NCI-H526 (cell line): ENCODE measurements at regions not wholly inside any gene's neighbourhood (a gene's known extent, or its start where the extent isn't known, plus 50 kb on each side); places are given as distances from the start of the nearest gene placed in this dataset.

Experiments
- DNase-seq, 2 experiments: peaks; one replicate each; lab custom pipeline; 2025; lab: John Stamatoyannopoulos, UW

- DNase-seq = peak in 1 of 2 experiments; percentile 52
These were observed 791.6 kb upstream of the ARRDC4 start for GRCh38 chr15:97168704-97169475.

- no peak for DNase-seq
These were observed 788.9 kb upstream of the ARRDC4 start for GRCh38 chr15:97171556-97171955.

DNA sequence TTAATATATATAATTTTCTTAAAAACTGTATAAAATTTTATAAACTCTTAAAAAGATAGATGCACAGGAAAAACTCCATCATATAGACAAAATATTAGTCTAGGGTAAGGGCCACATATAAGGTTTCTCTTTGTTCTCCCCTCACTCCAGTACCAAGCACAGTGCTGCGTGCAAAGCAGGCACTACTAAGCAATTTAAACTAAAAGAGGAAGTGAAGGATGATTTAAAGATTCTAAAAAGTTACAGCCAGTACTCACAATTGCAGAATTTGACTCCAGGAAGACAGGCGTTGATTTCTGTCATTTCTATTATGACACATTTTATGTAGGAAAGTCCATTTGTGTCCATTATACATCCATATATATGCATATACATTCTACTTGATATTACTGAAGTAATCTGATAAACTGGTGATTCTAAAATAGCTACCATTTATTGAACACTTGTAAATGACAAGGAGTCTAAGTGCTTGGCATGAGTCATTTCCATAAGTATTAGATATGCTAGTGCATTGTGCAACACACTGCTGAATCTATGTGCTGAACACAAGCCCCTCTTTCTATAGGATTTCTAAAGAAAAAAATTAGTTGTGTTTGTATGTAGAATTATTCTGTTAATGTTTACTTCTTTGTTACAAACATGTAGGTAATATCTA lies 785.5 kb upstream of the ARRDC4 start:
- no peak for DNase-seq

GRCh38 chr15:97177151-97177577 lies 783.3 kb upstream of the ARRDC4 start:
- DNase-seq = no peak

GRCh38 chr15:97182581-97182980 lies 777.9 kb upstream of the ARRDC4 start:
- no peak for DNase-seq

DNA sequence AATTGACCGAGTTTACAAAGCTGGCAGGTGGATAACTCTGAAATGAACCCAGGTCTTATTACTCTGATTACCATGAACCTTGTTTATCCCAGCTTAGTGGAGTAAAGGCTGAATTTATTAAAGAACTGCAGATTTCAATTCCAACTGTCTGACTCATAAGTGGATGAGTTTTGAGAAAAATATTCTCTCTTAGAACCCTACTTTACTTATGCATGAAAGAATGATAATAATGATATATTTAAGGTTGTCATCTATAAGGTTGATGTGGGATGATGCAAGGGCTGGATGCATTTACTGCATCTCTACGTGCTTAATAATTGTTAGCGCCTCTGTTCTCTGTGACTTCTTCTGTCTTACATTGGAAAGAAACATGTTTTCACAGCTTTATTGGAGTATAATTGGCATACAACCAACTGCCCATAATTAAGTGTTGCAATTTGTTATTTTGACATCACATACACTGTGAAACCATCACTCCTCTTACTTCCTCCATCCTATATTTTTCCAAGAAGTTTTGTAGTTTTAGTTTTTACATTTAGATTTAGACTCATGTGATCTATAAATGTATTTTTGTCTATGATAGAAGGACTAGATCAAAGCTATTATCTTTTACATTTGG lies 771.2 kb upstream of the ARRDC4 start:
- no peak for DNase-seq

- no peak for DNase-seq
These were observed 765.8 kb upstream of the ARRDC4 start for GRCh38 chr15:97194750-97195149.

DNA sequence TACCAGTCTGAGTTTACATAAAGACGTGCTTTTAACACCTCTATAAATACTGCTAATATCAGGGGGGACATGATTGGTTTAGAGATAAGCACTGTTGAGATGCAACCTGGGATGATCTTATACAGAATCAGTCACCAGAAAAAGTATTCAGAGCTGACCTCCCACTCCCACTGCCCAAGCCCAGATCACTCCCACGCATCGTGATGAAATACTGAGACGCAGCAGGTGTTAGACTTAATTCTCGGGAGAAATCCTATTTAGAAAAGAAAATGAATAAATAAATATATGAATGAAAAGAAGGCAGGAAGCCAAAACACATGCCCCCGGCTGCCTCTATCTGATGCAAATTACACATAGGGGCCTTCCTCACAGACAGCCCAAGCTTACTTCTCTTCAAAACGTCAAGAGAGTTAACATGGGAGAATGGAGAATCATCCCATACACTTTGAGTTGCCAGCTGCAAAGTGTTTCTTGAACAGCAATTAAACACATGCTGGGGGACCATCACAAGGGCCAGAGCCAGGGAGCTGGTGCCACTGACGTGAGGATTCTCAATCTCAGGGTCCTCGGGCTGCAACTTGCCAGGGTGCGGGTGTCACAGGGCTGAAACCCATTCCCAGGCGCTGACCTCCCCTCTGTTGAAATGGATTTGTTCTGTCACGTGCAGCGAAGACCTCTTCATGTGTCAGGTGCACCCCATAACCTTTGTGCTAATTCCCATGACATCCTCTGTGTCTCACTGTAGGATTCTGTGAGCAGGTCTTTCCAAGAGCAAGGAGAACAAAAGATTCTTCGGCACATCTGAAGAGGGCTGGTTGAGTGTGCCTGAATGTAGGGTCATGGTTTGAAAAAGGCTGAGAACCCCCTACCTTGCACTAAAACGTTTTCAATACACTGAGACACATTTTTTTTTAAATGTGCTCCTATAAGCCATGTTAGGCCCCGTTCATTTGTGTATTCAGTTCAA lies 764.2 kb upstream of the ARRDC4 start:
- DNase-seq = no peak

DNA sequence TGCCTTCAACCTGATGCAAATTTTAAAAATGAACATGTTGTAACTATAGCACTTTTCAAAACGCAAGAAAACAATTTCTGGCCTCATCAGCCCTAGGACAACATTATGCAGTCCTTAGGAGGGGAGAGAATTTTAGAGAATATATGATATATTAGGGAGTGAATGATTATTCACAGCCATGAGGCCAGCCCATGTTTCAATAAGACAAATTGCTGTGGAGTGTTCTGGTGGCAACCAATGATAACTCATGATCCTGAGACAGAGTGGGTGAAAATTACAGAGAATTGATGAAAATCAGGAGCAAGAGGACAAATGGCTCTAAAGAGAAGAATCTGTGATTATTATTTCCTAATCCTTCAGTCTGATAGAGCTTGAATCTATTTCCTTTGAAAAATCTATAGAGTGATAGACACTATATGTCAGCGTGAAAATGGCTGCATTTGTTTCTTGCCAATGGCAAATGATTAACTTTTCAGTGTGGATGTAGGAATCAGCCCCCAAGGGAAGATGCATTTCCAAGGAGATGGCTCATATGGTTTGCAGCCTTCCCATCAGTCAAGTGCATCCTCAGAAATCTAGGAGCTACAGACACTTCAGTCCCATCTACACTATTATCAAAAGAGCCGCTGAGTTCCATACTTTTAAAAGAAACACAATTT lies 761.0 kb upstream of the ARRDC4 start:
- no peak for DNase-seq

- no peak for DNase-seq
These were observed 760.3 kb upstream of the ARRDC4 start for GRCh38 chr15:97200161-97200560.

GRCh38 chr15:97210277-97210676 lies 750.2 kb upstream of the ARRDC4 start:
- no peak for DNase-seq

GRCh38 chr15:97215629-97216028 lies 744.9 kb upstream of the ARRDC4 start:
- no peak for DNase-seq

DNA sequence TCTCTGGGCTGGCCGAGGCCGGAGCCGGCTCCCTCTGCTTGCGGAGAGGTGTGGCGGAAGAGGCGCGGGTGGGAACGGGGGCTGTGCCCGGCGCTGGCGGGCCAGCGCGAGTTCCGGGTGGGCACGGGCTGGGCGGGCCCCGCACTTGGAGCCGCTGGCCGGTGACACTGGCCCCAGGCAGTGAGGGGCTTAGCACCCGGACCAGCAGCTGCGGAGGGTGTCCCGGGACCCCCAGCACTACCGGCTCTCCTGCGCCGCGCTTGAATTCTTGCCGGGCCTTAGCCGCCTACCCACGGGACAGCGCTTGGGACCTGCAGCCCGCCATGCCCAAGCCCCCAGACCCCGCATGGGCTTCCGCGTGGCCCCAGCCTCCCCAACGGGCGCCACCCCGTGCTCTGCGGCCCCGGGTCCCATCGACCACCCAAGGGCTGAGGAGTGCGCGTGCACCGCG lies 736.3 kb upstream of the ARRDC4 start:
- DNase-seq = no peak

GRCh38 chr15:97234851-97235610 lies 725.5 kb upstream of the ARRDC4 start:
- DNase-seq = peak in 1 of 2 experiments; percentile 75

GRCh38 chr15:97235611-97235985 lies 724.9 kb upstream of the ARRDC4 start:
- no peak for DNase-seq

DNA sequence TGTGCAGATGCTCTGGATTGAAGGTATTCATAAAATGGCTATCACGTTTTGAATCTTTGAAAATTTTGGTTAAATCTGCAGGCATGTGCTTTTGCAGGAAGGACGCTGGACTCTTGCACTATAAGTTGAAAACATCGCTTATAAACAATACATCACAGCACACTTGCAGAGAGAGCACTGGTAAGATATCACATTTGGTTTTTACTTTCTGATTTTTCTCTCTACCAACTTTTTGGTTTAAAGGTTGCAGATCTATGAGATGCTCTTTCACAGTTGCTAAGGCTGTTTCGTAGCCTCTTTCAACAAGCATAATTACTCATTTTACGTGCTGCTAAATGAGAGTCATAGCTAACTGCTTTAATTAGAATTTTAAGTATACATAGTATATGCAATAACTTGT lies 724.4 kb upstream of the ARRDC4 start:
- no peak for DNase-seq

GRCh38 chr15:97237160-97237559 lies 723.3 kb upstream of the ARRDC4 start:
- no peak for DNase-seq

DNA sequence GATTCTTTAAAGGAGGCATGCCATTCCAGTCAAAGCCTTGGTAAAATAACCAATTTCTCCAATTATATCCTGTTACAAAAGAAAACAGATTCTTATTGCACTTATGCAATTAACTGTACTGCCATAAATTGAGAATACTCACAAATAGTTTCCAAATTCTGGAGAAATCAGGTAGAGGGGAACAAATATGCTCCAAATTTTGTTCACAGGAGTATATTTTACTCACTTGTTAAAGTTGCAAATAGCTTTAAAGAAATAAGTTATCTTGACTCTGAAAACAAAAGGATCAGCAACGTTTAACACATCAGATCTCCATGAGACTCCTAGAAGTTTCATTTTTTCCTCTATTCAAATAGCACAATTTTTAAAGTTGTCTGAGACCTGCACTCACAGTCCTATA lies 712.1 kb upstream of the ARRDC4 start:
- DNase-seq = no peak

GRCh38 chr15:97259943-97260342 lies 700.6 kb upstream of the ARRDC4 start:
- no peak for DNase-seq

GRCh38 chr15:97301166-97301565 lies 659.3 kb upstream of the ARRDC4 start:
- no peak for DNase-seq

GRCh38 chr15:97316362-97316761 lies 644.1 kb upstream of the ARRDC4 start:
- DNase-seq = no peak
